Activated T-helper 9 cell treated with anti-CD3 and anti-CD28 coated beads, Interleukin-2, amount 50 U/mL, for 16 hours (primary cell): ENCODE measurements at regions not wholly inside any gene's neighbourhood (a gene's known extent, or its start where the extent isn't known, plus 50 kb on each side); places are given as distances from the start of the nearest gene placed in this dataset.
"Not testable (repeated sequence)": the region's sequence is repeated elsewhere in the genome, so short reads cannot be mapped to it uniquely, and the experiment has no call there.

Experiments used
- DNase-seq: peaks from one replicate; pipeline ENCODE4 v3.0.0-alpha.2; 2020; ENCODE audit warnings: low read depth

- no peak for DNase-seq
These were observed 309.3 kb upstream of the CHORDC1 start for GRCh38 chr11:90532125-90532524.

- no peak for DNase-seq
These were observed 308.2 kb upstream of the CHORDC1 start for GRCh38 chr11:90531001-90531400.

GRCh38 chr11:90525962-90526361 is 303.1 kb upstream of the CHORDC1 start:
- DNase-seq = no peak

- no peak for DNase-seq
These were observed 290.0 kb upstream of the CHORDC1 start for GRCh38 chr11:90512846-90513245.

- no peak for DNase-seq
These were observed 288.0 kb upstream of the CHORDC1 start for GRCh38 chr11:90510839-90511238.

- DNase-seq = no peak
These were observed 278.2 kb upstream of the CHORDC1 start for GRCh38 chr11:90500922-90501568.

GRCh38 chr11:90496722-90497121 is 273.9 kb upstream of the CHORDC1 start:
- DNase-seq = no peak

- no peak for DNase-seq
These were observed 270.5 kb upstream of the CHORDC1 start for GRCh38 chr11:90493379-90493778.

GRCh38 chr11:90491466-90491865 is 268.6 kb upstream of the CHORDC1 start:
- DNase-seq = no peak

GRCh38 chr11:90476442-90477007 is 253.7 kb upstream of the CHORDC1 start:
- peak; percentile 0 for DNase-seq

GRCh38 chr11:90468923-90469322 is 246.1 kb upstream of the CHORDC1 start:
- no peak for DNase-seq

- DNase-seq = no peak
These were observed 242.7 kb upstream of the CHORDC1 start for GRCh38 chr11:90465553-90465952.

GRCh38 chr11:90455347-90455920 is 232.6 kb upstream of the CHORDC1 start:
- not testable (repeated sequence) for DNase-seq

GRCh38 chr11:90453525-90453924 is 230.7 kb upstream of the CHORDC1 start:
- no peak for DNase-seq

- no peak for DNase-seq
These were observed 226.8 kb upstream of the CHORDC1 start for GRCh38 chr11:90449606-90450005.

GRCh38 chr11:90448256-90448655 is 225.4 kb upstream of the CHORDC1 start:
- no peak for DNase-seq

GRCh38 chr11:90447618-90448017 is 224.8 kb upstream of the CHORDC1 start:
- DNase-seq = no peak

GRCh38 chr11:90446207-90446606 is 223.4 kb upstream of the CHORDC1 start:
- no peak for DNase-seq

GRCh38 chr11:90438069-90438468 is 215.2 kb upstream of the CHORDC1 start:
- DNase-seq = no peak

- DNase-seq = no peak
These were observed 212.0 kb upstream of the CHORDC1 start for GRCh38 chr11:90434858-90435257.

- DNase-seq = no peak
These were observed 206.0 kb upstream of the CHORDC1 start for GRCh38 chr11:90428836-90429235.

- DNase-seq = no peak
These were observed 203.6 kb upstream of the CHORDC1 start for GRCh38 chr11:90426442-90426841.

GRCh38 chr11:90423378-90423777 is 200.5 kb upstream of the CHORDC1 start:
- no peak for DNase-seq

GRCh38 chr11:90422787-90423186 is 199.9 kb upstream of the CHORDC1 start:
- not testable (repeated sequence) for DNase-seq
